H1 (cell line): ENCODE measurements at regions not wholly inside any gene's neighbourhood (a gene's known extent, or its start where the extent isn't known, plus 50 kb on each side); places are given as distances from the start of the nearest gene placed in this dataset.

Source experiments
- CTCF ChIA-PET: fragments of 300-600 bp; sonication (Branson Sonifier 250); formaldehyde crosslinking; loops from one replicate; lab custom pipeline; 2021; ENCODE audit not compliant: partially characterized antibody; lab: Charles Lee
- POLR2A ChIA-PET: fragments of 300-600 bp; sonication (Branson Sonifier 250); formaldehyde crosslinking; loops from one replicate; lab custom pipeline; 2021; ENCODE audit warnings: inconsistent platforms; ENCODE audit not compliant: partially characterized antibody; lab: Charles Lee
- DNase-seq, 2 experiments: peaks; one replicate each; pipeline versions ENCODE4 v3.0.0 to v3.0.0-alpha.2; 2010 to 2022; ENCODE audit warnings: low spot score in 2 of 2, low read depth in 1 of 2, mixed read lengths in 1 of 2
- FAIRE-seq: peaks from 2 replicates; lab custom pipeline; 2011; peaks lifted over from hg19 to GRCh38; lab: Jason Lieb, UNC
- H2AFZ ChIP-seq: 2 replicates; pipeline ENCODE4 v1.8.1; 2012; ENCODE audit warnings: low read length, inconsistent platforms
- H2AK5ac ChIP-seq: 2 replicates; pipeline ENCODE4 v1.6.1; 2013; ENCODE audit warnings: low read depth, low read length
- H2BK120ac ChIP-seq: replicated peaks from 2 replicates; pipeline ENCODE3; 2013; ENCODE audit warnings: low read depth, low read length, inconsistent platforms
- H2BK12ac ChIP-seq: 2 replicates; pipeline ENCODE4 v1.6.1; 2013; ENCODE audit warnings: low read depth, low read length
- H2BK15ac ChIP-seq: 2 replicates; pipeline ENCODE4 v1.6.1; 2013; ENCODE audit warnings: low read length
- H2BK20ac ChIP-seq: 2 replicates; pipeline ENCODE4 v1.6.1; 2013; ENCODE audit warnings: low read length
- H2BK5ac ChIP-seq: 2 replicates; pipeline ENCODE4 v1.6.1; 2013; ENCODE audit warnings: low read depth, low read length
- H3K14ac ChIP-seq: 2 replicates; pipeline ENCODE4 v1.6.1; 2013; ENCODE audit warnings: inconsistent platforms; ENCODE audit not compliant: insufficient read length
- H3K18ac ChIP-seq: 2 replicates; pipeline ENCODE4 v1.6.1; 2013; ENCODE audit warnings: low read length; ENCODE audit errors: extremely low read depth
- H3K23ac ChIP-seq: 2 replicates; pipeline ENCODE4 v1.6.1; 2013; ENCODE audit warnings: inconsistent platforms; ENCODE audit not compliant: insufficient read length
- H3K23me2 ChIP-seq: 2 replicates; pipeline ENCODE4 v1.6.1; 2013; ENCODE audit warnings: low read depth, low read length
- H3K27ac ChIP-seq: 2 replicates; pipeline ENCODE4 v1.6.1; 2011; ENCODE audit warnings: low read depth, low read length, inconsistent platforms
- H3K27me3 ChIP-seq, 4 experiments: replicated peaks in 1 of 4; 1 replicate in 1 of 4; 2 replicates in 3 of 4; pipeline versions ENCODE4 v1.6.1 to v1.8.1; 2011 to 2013; ENCODE audit warnings: low read length in 3 of 4, mild to moderate bottlenecking in 3 of 4, inconsistent platforms in 2 of 4, mixed read lengths in 2 of 4, moderate library complexity in 1 of 4; ENCODE audit not compliant: control insufficient read depth in 3 of 4, insufficient read depth in 3 of 4; ENCODE audit errors: extremely low read depth in 1 of 4
- H3K36me3 ChIP-seq, 4 experiments: 2 replicates each; pipeline versions ENCODE4 v1.6.1 to v1.8.1; 2011 to 2013; ENCODE audit warnings: mild to moderate bottlenecking in 4 of 4, low read length in 3 of 4, moderate library complexity in 2 of 4, control low read depth in 1 of 4, inconsistent platforms in 1 of 4; ENCODE audit not compliant: insufficient read depth in 4 of 4, control insufficient read depth in 2 of 4
- H3K4ac ChIP-seq: replicated peaks from 2 replicates; pipeline ENCODE3; 2013; ENCODE audit warnings: low read length, low read depth, mixed read lengths, inconsistent platforms; ENCODE audit not compliant: insufficient read length
- H3K4me1 ChIP-seq, 4 experiments: replicated peaks in 1 of 4; 1 replicate in 1 of 4; 2 replicates in 3 of 4; pipeline versions ENCODE4 v1.6.1 to v1.8.1; 2011 to 2013; ENCODE audit warnings: low read length in 3 of 4, inconsistent platforms in 2 of 4, mixed read lengths in 1 of 4; ENCODE audit not compliant: insufficient read depth in 4 of 4, control insufficient read depth in 3 of 4
- H3K4me2 ChIP-seq, 2 experiments: 2 replicates each; pipeline versions ENCODE4 v1.6.1 to v1.8.1; 2011 to 2013; ENCODE audit warnings: low read depth in 2 of 2, low read length in 2 of 2, control low read depth in 1 of 2, inconsistent platforms in 1 of 2, mild to moderate bottlenecking in 1 of 2; ENCODE audit not compliant: insufficient read depth in 1 of 2
- H3K4me3 ChIP-seq, 4 experiments: fragments of 200-600, 300-600 bp in 1 of 4; sonication (generic), shearing (Covaris generic), sonication (Bioruptor Twin) in 1 of 4; 2 replicates each; pipeline versions ENCODE4 v1.5.1 to v1.8.1; 2011 to 2016; ENCODE audit warnings: low read length in 4 of 4, low read depth in 3 of 4, control low read depth in 2 of 4, inconsistent platforms in 2 of 4, mild to moderate bottlenecking in 2 of 4, mixed read lengths in 1 of 4, moderate library complexity in 1 of 4; ENCODE audit not compliant: insufficient read depth in 2 of 4; ENCODE audit errors: extremely low read depth in 1 of 4
- H3K56ac ChIP-seq: replicated peaks from 2 replicates; pipeline ENCODE3; 2013; ENCODE audit warnings: low read depth, mild to moderate bottlenecking, mixed read lengths, low read length, inconsistent platforms; ENCODE audit not compliant: insufficient read length
- H3K79me1 ChIP-seq: 2 replicates; pipeline ENCODE4 v1.6.1; 2013; ENCODE audit warnings: low read depth, low read length, control low read depth
- H3K79me2 ChIP-seq, 2 experiments: 2 replicates each; pipeline versions ENCODE4 v1.6.1 to v1.8.1; 2012 to 2013; ENCODE audit warnings: low read length in 2 of 2, mild to moderate bottlenecking in 2 of 2, inconsistent platforms in 1 of 2; ENCODE audit not compliant: insufficient read depth in 2 of 2, control insufficient read depth in 1 of 2
- H3K9ac ChIP-seq, 4 experiments: replicated peaks in 1 of 4; 1 replicate in 1 of 4; 2 replicates in 3 of 4; pipeline versions ENCODE4 v1.6.1 to v1.8.1; 2011 to 2013; ENCODE audit warnings: low read depth in 3 of 4, low read length in 3 of 4, control low read depth in 2 of 4, mild to moderate bottlenecking in 2 of 4, moderate library complexity in 2 of 4, inconsistent platforms in 1 of 4; ENCODE audit errors: extremely low read depth in 1 of 4
- H3K9me3 ChIP-seq, 2 experiments: 2 replicates each; pipeline versions ENCODE4 v1.6.1 to v1.8.1; 2012 to 2013; ENCODE audit warnings: mild to moderate bottlenecking in 2 of 2, moderate library complexity in 2 of 2, control low read depth in 1 of 2, inconsistent platforms in 1 of 2, low read depth in 1 of 2, low read length in 1 of 2, mixed read lengths in 1 of 2; ENCODE audit not compliant: insufficient read depth in 2 of 2
- H4K20me1 ChIP-seq, 2 experiments: replicated peaks in 1 of 2; 2 replicates each; pipeline versions ENCODE3 to v1.8.1; 2011 to 2013; ENCODE audit warnings: inconsistent platforms in 2 of 2, low read length in 2 of 2, mild to moderate bottlenecking in 1 of 2; ENCODE audit not compliant: insufficient read depth in 2 of 2, control insufficient read depth in 1 of 2
- H4K5ac ChIP-seq: 2 replicates; pipeline ENCODE4 v1.6.1; 2013; ENCODE audit warnings: low read length, low read depth, mixed read lengths, inconsistent platforms; ENCODE audit not compliant: insufficient read length
- H4K8ac ChIP-seq: 2 replicates; pipeline ENCODE4 v1.8.0; 2013; ENCODE audit warnings: mild to moderate bottlenecking, moderate library complexity, low read length, inconsistent platforms; ENCODE audit not compliant: insufficient read depth; ENCODE audit errors: extremely low read depth
- H4K91ac ChIP-seq: replicated peaks from 2 replicates; pipeline ENCODE3; 2013; ENCODE audit warnings: low read length, mixed read lengths, inconsistent platforms; ENCODE audit not compliant: insufficient read length
- BACH1 ChIP-seq: IDR thresholded peaks from 2 replicates; pipeline ENCODE4 v1.6.1; 2012; ENCODE audit warnings: low read length, improper control_type of control experiment
- CBX5 ChIP-seq: fragments of 300-800, 300-1000 bp; sonication (generic); IDR thresholded peaks from 2 replicates; pipeline ENCODE4 v1.7.1; 2016; ENCODE audit warnings: antibody characterized with exemption, low read length, low read depth
- EGR1 ChIP-seq: IDR thresholded peaks from 2 replicates; pipeline ENCODE4 v1.6.1; 2011; ENCODE audit warnings: low read depth, low read length, borderline replicate concordance
- JUND ChIP-seq: IDR thresholded peaks from 2 replicates; pipeline ENCODE4 v1.6.1; 2011; ENCODE audit warnings: mild to moderate bottlenecking, improper control_type of control experiment, low read length
- KDM5A ChIP-seq: fragments of 200-600 bp; IDR thresholded peaks from 2 replicates; pipeline ENCODE4 v1.7.1; 2012; ENCODE audit warnings: mild to moderate bottlenecking, low read length, inconsistent platforms, mixed read lengths
- NRF1 ChIP-seq: IDR thresholded peaks from 2 replicates; pipeline ENCODE4 v1.6.1; 2011; ENCODE audit warnings: mild to moderate bottlenecking, low read depth, low read length, improper control_type of control experiment
- SIRT6 ChIP-seq: IDR thresholded peaks from one replicate; pipeline ENCODE4 v1.7.1; 2012; ENCODE audit warnings: low read length, inconsistent platforms
- SRF ChIP-seq: IDR thresholded peaks from 2 replicates; pipeline ENCODE4 v1.6.1; 2011; ENCODE audit warnings: mild to moderate bottlenecking, low read depth, low read length, moderate library complexity
- WGBS, 2 experiments: shearing (Covaris generic) in 1 of 2; methylation state at CpG; one replicate each; pipeline versions ENCODE4 v1.1.6 to v1.1.7; 2013 to 2015; ENCODE audit warnings: low lambda C conversion rate in 2 of 2, mixed read lengths in 2 of 2, inconsistent platforms in 1 of 2, low coverage in 1 of 2, missing lambda C conversion rate in 1 of 2; ENCODE audit not compliant: insufficient replicate concordance in 2 of 2, insufficient coverage in 1 of 2, insufficient read length in 1 of 2; ENCODE audit errors: extremely low coverage in 1 of 2, missing lambda C conversion rate in 1 of 2; 5-methylcytosine and 5-hydroxymethylcytosine counted together
- TF ChIP-seq, protein P1 (sequence below): IDR thresholded peaks from 2 replicates; pipeline ENCODE4 v1.6.1; 2011; ENCODE audit warnings: low read depth, mild to moderate bottlenecking, low read length; ENCODE audit not compliant: insufficient read depth

- H3K9ac ChIP-seq = no peak overlapping the region
- H4K8ac ChIP-seq = no peak overlapping the region
- H2BK20ac ChIP-seq = no peak overlapping the region
- no peak for TF ChIP-seq CBX5
- no peak for TF ChIP-seq JUND
- TF ChIP-seq, protein P1, sequence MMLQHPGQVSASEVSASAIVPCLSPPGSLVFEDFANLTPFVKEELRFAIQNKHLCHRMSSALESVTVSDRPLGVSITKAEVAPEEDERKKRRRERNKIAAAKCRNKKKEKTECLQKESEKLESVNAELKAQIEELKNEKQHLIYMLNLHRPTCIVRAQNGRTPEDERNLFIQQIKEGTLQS = no peak
- TF ChIP-seq NRF1 = no peak
- no peak for TF ChIP-seq SIRT6
- no peak for TF ChIP-seq BACH1
- TF ChIP-seq SRF = no peak
- no peak for TF ChIP-seq KDM5A
- TF ChIP-seq EGR1 = no peak
- ChIA-PET POLR2A (no interaction called here), CTCF (interaction anchor here (0.7 to 1.4 kb wide), 2 partner anchors 12 to 13 kb away, joined by 3 to 4 read pairs; no protein-coding TSS in a partner anchor)
- H3K9me3 ChIP-seq = no peaks in the 10 kb centered on the region
- H3K4me3 ChIP-seq = no peak overlapping the region
- no peaks in the 10 kb centered on the region for H3K27me3 ChIP-seq
- H3K79me2 ChIP-seq = no peaks in the 10 kb centered on the region
- no peak overlapping the region for H3K56ac ChIP-seq
- H3K14ac ChIP-seq = no peak overlapping the region
- H3K79me1 ChIP-seq = no peaks in the 10 kb centered on the region
- no peak overlapping the region for H2AK5ac ChIP-seq
- DNase-seq = no peak
- no peak overlapping the region for H2AFZ ChIP-seq
- no peaks in the 10 kb centered on the region for H4K20me1 ChIP-seq
- H3K4me1 ChIP-seq = no peaks in the 10 kb centered on the region
- no peak overlapping the region for H3K4ac ChIP-seq
- H3K18ac ChIP-seq = no peak overlapping the region
- H3K36me3 ChIP-seq = no peaks in the 10 kb centered on the region
- no peak overlapping the region for H2BK5ac ChIP-seq
- WGBS, 2 experiments = 90% methylated on average over 3 of the region's 3 CpGs; no CpG with 5 or more reads in 1 of the 2 experiments
- no peak overlapping the region for H2BK15ac ChIP-seq
- H2BK120ac ChIP-seq = no peak overlapping the region
- no peak overlapping the region for H4K5ac ChIP-seq
- no peak overlapping the region for H3K27ac ChIP-seq
- FAIRE-seq = no peak
- no peak overlapping the region for H3K4me2 ChIP-seq
- H3K23ac ChIP-seq = no peak overlapping the region
- H3K23me2 ChIP-seq = no peaks in the 10 kb centered on the region
- H2BK12ac ChIP-seq = no peak overlapping the region
- no peak overlapping the region for H4K91ac ChIP-seq
Measured at GRCh38 chr2:40625849-40626248, 174.0 kb upstream of the SLC8A1 start.
